ENCODE measurements at regions not wholly inside any gene's neighbourhood (a gene's known extent, or its start where the extent isn't known, plus 50 kb on each side); places are given as distances from the start of the nearest gene placed in this dataset.

- no peak for TF ChIP-seq SIN3A (IDR thresholded peaks at IDR 0.05; ENCODE audit: borderline replicate concordance, insufficient read depth, low read length)
- no peak for TF ChIP-seq TAF1 (IDR thresholded peaks at IDR 0.05; ENCODE audit: borderline replicate concordance, insufficient read depth, low read length)
- no peak for TF ChIP-seq FOXP2 (optimal IDR thresholded peaks at IDR 0.05; ENCODE audit: borderline replicate concordance, extremely low read depth, extremely low read length, insufficient read depth)
- no peak for TF ChIP-seq POLR2AphosphoS5 (IDR thresholded peaks at IDR 0.05; ENCODE audit: low read depth, low read length)
- TF ChIP-seq REST (IDR thresholded peaks at IDR 0.05; ENCODE audit: insufficient read depth in 1 of 2, low read depth in 2 of 2, low read length in 2 of 2), result no peak
Measured at GRCh38 chr1:104761961-104762570, 1012.4 kb downstream of the AMY1C start.

- TF ChIP-seq TAF1 (IDR thresholded peaks at IDR 0.05; ENCODE audit: borderline replicate concordance, insufficient read depth, low read length), result no peak
- no peak for TF ChIP-seq POLR2AphosphoS5 (IDR thresholded peaks at IDR 0.05; ENCODE audit: low read depth, low read length)
- TF ChIP-seq FOXP2 (optimal IDR thresholded peaks at IDR 0.05; ENCODE audit: borderline replicate concordance, extremely low read depth, extremely low read length, insufficient read depth), result no peak
Measured at GRCh38 chr1:104765085-104765484, 1015.4 kb downstream of the AMY1C start.

GRCh38 chr1:104768466-104768865 is 1018.8 kb downstream of the AMY1C start:
- TF ChIP-seq POLR2AphosphoS5 (IDR thresholded peaks at IDR 0.05; ENCODE audit: low read depth, low read length), result no peak
- TF ChIP-seq REST (IDR thresholded peaks at IDR 0.05; ENCODE audit: insufficient read depth in 1 of 2, low read depth in 2 of 2, low read length in 2 of 2), result no peak
- no peak for TF ChIP-seq SIN3A (IDR thresholded peaks at IDR 0.05; ENCODE audit: borderline replicate concordance, insufficient read depth, low read length)
- no peak for TF ChIP-seq TAF1 (IDR thresholded peaks at IDR 0.05; ENCODE audit: borderline replicate concordance, insufficient read depth, low read length)
- TF ChIP-seq FOXP2 (optimal IDR thresholded peaks at IDR 0.05; ENCODE audit: borderline replicate concordance, extremely low read depth, extremely low read length, insufficient read depth), result no peak

GRCh38 chr1:104780470-104781078 is 1030.9 kb downstream of the AMY1C start:
- no peak for TF ChIP-seq POLR2AphosphoS5 (IDR thresholded peaks at IDR 0.05; ENCODE audit: low read depth, low read length)
- no peak for TF ChIP-seq REST (IDR thresholded peaks at IDR 0.05; ENCODE audit: insufficient read depth in 1 of 2, low read depth in 2 of 2, low read length in 2 of 2)
- no peak for TF ChIP-seq SIN3A (IDR thresholded peaks at IDR 0.05; ENCODE audit: borderline replicate concordance, insufficient read depth, low read length)

- no peak for TF ChIP-seq SIN3A (IDR thresholded peaks at IDR 0.05; ENCODE audit: borderline replicate concordance, insufficient read depth, low read length)
Measured at GRCh38 chr1:104785575-104786187, 1036.0 kb downstream of the AMY1C start.

GRCh38 chr1:104787866-104788510 is 1038.3 kb downstream of the AMY1C start:
- TF ChIP-seq REST (IDR thresholded peaks at IDR 0.05; ENCODE audit: insufficient read depth in 1 of 2, low read depth in 2 of 2, low read length in 2 of 2) (no peak), FOXP2 (optimal IDR thresholded peaks at IDR 0.05; ENCODE audit: borderline replicate concordance, extremely low read depth, extremely low read length, insufficient read depth) (no peak), TAF1 (IDR thresholded peaks at IDR 0.05; ENCODE audit: borderline replicate concordance, insufficient read depth, low read length) (no peak), SIN3A (IDR thresholded peaks at IDR 0.05; ENCODE audit: borderline replicate concordance, insufficient read depth, low read length) (no peak)
